Spleen (tissue), 7 donors: ENCODE measurements at regions not wholly inside any gene's neighbourhood (a gene's known extent, or its start where the extent isn't known, plus 50 kb on each side); places are given as distances from the start of the nearest gene placed in this dataset.

Experiments
- POLR2AphosphoS5 ChIP-seq, 3 donors: sonication (generic); formaldehyde crosslinking; IDR thresholded peaks; one replicate each; pipeline ENCODE4 v1.5.1; 2017; ENCODE audit warnings: antibody characterized with exemption in 3 of 3
- TF ChIP-seq, protein P1 (sequence below), 11 experiments: fragments of 200-600 bp in 7 of 11; fragments of 450-650 bp in 4 of 11; sonication (generic) in 4 of 11; IDR thresholded peaks in 8 of 11; conservative IDR thresholded peaks in 3 of 11; 1 replicate in 7 of 11; 2 replicates in 4 of 11; pipeline versions ENCODE4 v1.4.0 to v1.8.0; 2016 to 2021; ENCODE audit warnings: antibody characterized with exemption in 11 of 11, inconsistent platforms in 4 of 11, mild to moderate bottlenecking in 1 of 11
- donor health status: DM: no; HTN: no; CAD: no; lungs with moderate emphysema.
- donor health status: DM: no; HTN: no; CAD: no.
- donor health status: DM: no; HTN: no; CAD: no.

DNA sequence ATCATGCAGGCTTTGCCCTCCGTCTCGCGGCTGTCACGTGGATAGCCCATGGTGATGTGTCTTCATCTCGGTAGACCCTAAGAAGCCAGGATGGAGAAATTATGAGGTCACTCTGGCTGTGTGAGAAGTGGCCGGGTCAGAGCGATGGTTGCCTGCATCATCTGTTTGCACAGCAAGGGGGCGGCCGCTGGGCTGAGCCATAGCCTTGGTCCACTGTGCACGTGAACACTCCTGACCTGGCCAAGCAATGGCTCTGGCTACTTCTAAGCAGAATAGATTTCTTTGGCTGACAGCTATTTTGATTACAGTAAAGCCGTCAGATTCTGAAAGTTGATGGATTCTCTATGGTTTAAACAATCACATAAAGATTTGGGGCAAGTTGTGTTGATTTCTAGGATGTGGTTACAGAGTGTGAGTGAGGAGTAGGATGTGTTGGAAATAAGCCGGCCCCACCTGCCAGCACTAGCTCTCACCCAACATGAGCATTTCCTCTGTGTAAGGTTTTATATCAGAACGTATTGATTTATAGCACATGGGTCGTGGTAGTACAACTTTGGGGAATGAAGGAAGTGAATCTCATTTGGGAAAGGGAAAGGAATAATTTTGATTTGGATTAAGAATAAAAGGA is 214.4 kb upstream of the GPR26 start:
- TF ChIP-seq, protein P1, sequence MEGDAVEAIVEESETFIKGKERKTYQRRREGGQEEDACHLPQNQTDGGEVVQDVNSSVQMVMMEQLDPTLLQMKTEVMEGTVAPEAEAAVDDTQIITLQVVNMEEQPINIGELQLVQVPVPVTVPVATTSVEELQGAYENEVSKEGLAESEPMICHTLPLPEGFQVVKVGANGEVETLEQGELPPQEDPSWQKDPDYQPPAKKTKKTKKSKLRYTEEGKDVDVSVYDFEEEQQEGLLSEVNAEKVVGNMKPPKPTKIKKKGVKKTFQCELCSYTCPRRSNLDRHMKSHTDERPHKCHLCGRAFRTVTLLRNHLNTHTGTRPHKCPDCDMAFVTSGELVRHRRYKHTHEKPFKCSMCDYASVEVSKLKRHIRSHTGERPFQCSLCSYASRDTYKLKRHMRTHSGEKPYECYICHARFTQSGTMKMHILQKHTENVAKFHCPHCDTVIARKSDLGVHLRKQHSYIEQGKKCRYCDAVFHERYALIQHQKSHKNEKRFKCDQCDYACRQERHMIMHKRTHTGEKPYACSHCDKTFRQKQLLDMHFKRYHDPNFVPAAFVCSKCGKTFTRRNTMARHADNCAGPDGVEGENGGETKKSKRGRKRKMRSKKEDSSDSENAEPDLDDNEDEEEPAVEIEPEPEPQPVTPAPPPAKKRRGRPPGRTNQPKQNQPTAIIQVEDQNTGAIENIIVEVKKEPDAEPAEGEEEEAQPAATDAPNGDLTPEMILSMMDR (IDR thresholded peaks at IDR 0.05 in 8 of 11, conservative IDR thresholded peaks at IDR 0.05 in 3 of 11) = no peak
- no peak for TF ChIP-seq POLR2AphosphoS5 (IDR thresholded peaks at IDR 0.05)
